ENCODE measurements at regions not wholly inside any gene's neighbourhood (a gene's known extent, or its start where the extent isn't known, plus 50 kb on each side); places are given as distances from the start of the nearest gene placed in this dataset.

DNA sequence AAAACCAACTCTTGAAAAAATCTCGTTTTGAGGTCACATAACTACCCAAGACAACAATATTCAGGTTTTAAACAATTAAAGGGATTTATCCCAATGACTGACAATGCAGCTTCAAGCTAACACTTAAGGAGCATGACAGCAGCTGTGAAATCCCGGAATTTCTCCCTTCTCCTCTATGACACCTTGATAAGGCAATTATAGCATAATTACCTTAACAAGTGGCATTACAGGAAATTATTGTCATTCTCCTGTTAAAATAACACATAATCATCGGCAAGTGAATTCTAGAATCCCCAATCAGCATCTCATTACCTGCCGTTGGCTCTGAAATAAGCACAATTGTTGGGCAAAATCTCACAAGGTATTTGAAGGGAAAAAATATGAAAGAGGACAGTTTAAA is 417.0 kb upstream of the PFKP start:
- no peak overlapping the region for H3K4me3 ChIP-seq (ENCODE audit: control extremely low read depth in 1 of 5, extremely low read depth in 1 of 5, insufficient read depth in 1 of 5, low read depth in 2 of 5, low read length in 4 of 5)

DNA sequence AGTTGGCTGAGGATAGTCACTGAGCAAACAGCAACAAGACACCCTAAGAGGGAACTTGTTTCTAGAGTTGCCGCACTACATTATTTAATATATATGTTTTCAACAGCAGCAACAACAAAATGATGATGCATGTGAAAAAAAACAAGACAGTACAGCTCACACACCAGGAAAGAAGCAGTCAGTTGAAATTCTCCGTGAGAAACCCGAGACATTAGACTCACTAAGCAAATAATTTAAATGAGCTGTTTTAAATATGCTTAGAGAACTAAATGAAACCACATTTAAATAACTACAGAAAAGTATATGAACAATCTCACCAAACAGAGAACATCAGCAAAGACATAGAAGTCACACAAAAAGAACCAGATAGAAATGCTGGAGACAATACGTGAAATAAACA is 426.3 kb upstream of the PFKP start:
- H2AFZ ChIP-seq (ENCODE audit: insufficient read depth, low read depth, low read length, poor library complexity, severe bottlenecking), result no peak overlapping the region
- H3K27me3 Mint-ChIP-seq, result no peaks in the 10 kb centered on the region
- H3K9me3 Mint-ChIP-seq (ENCODE audit: insufficient read depth), result no peaks in the 10 kb centered on the region
- no peak overlapping the region for H3K27ac Mint-ChIP-seq
- ChIA-PET CTCF (no interaction called here), POLR2A (no interaction called here)
- TF ChIP-seq EZH2 (IDR thresholded peaks at IDR 0.05; ENCODE audit: borderline replicate concordance, insufficient read depth, low read depth, low read length, poor library complexity, severe bottlenecking), result no peak
- TF ChIP-seq, protein P1, sequence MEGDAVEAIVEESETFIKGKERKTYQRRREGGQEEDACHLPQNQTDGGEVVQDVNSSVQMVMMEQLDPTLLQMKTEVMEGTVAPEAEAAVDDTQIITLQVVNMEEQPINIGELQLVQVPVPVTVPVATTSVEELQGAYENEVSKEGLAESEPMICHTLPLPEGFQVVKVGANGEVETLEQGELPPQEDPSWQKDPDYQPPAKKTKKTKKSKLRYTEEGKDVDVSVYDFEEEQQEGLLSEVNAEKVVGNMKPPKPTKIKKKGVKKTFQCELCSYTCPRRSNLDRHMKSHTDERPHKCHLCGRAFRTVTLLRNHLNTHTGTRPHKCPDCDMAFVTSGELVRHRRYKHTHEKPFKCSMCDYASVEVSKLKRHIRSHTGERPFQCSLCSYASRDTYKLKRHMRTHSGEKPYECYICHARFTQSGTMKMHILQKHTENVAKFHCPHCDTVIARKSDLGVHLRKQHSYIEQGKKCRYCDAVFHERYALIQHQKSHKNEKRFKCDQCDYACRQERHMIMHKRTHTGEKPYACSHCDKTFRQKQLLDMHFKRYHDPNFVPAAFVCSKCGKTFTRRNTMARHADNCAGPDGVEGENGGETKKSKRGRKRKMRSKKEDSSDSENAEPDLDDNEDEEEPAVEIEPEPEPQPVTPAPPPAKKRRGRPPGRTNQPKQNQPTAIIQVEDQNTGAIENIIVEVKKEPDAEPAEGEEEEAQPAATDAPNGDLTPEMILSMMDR (IDR thresholded peaks at IDR 0.05), result no peak
- no peak overlapping the region for H3K27ac ChIP-seq (ENCODE audit: low read length in 2 of 2)
- no peaks in the 10 kb centered on the region for H3K79me2 ChIP-seq (ENCODE audit: control insufficient read depth, insufficient read depth, low read length)
- peaks cover 0 to 2% (median 0%) of the 10 kb centered on the region in 4 experiments for H3K27me3 ChIP-seq (replicated peaks in 1 of 4; ENCODE audit: control extremely low read depth in 1 of 4, control insufficient read depth in 3 of 4, insufficient read depth in 4 of 4, low read length in 3 of 4)
- no peaks in the 10 kb centered on the region for H4K20me1 ChIP-seq (ENCODE audit: control insufficient read depth, insufficient read depth, low read length, poor library complexity, severe bottlenecking)
- H3K4me1 Mint-ChIP-seq, result no peaks in the 10 kb centered on the region
- no peaks in the 10 kb centered on the region for H3K36me3 ChIP-seq (replicated peaks in 1 of 2; ENCODE audit: control extremely low read depth in 1 of 2, control insufficient read depth in 1 of 2, extremely low read depth in 1 of 2, insufficient read depth in 2 of 2, low read length in 1 of 2)
- no peak overlapping the region for H3K4me3 ChIP-seq (ENCODE audit: control extremely low read depth in 1 of 5, extremely low read depth in 1 of 5, insufficient read depth in 1 of 5, low read depth in 2 of 5, low read length in 4 of 5)
- H3K4me1 ChIP-seq (ENCODE audit: control insufficient read depth in 2 of 2, insufficient read depth in 2 of 2, low read length in 2 of 2), result no peaks in the 10 kb centered on the region
- intact Hi-C loops (cut with micrococcal nuclease), result no loop called here
- H3K9me3 ChIP-seq (ENCODE audit: control extremely low read depth in 1 of 3, control insufficient read depth in 2 of 3, insufficient read depth in 1 of 3, low read length in 2 of 3), result no peaks in the 10 kb centered on the region
- ATAC-seq (ENCODE audit: low read depth) (no peak), DNase-seq (no peak)
- H3K9ac ChIP-seq (ENCODE audit: low read length), result no peak overlapping the region
- 100% methylated on average over 1 of the region's 4 CpGs for WGBS (ENCODE audit: insufficient coverage)
- H3K4me2 ChIP-seq (replicated peaks; ENCODE audit: low read depth, low read length, poor library complexity, severe bottlenecking), result no peak overlapping the region
- H3K4me3 Mint-ChIP-seq, result no peak overlapping the region

More for the DNA sequence above, 417.0 kb upstream of the PFKP start:
- CTCF ChIA-PET, result no interaction called here
- intact Hi-C loops (cut with micrococcal nuclease), result no loop called here
- WGBS (ENCODE audit: insufficient coverage), result no CpG with 5 or more reads among the region's 4 CpGs
- Mint-ChIP-seq H3K27ac (no peak overlapping the region), H3K27me3 (no peaks in the 10 kb centered on the region), H3K4me3 (no peak overlapping the region), H3K9me3 (ENCODE audit: insufficient read depth) (no peaks in the 10 kb centered on the region), H3K4me1 (no peaks in the 10 kb centered on the region)
- H3K27me3 ChIP-seq (replicated peaks in 1 of 4; ENCODE audit: control extremely low read depth in 1 of 4, control insufficient read depth in 3 of 4, insufficient read depth in 4 of 4, low read length in 3 of 4), result peaks cover 0 to 3% (median 0%) of the 10 kb centered on the region in 4 experiments
- H3K9me3 ChIP-seq (ENCODE audit: control extremely low read depth in 1 of 3, control insufficient read depth in 2 of 3, insufficient read depth in 1 of 3, low read length in 2 of 3), result no peaks in the 10 kb centered on the region
- POLR2A ChIA-PET, result no interaction called here
- no peak overlapping the region for H3K27ac ChIP-seq (ENCODE audit: low read length in 2 of 2)
- H4K20me1 ChIP-seq (ENCODE audit: control insufficient read depth, insufficient read depth, low read length, poor library complexity, severe bottlenecking), result no peaks in the 10 kb centered on the region
- H3K4me2 ChIP-seq (replicated peaks; ENCODE audit: low read depth, low read length, poor library complexity, severe bottlenecking), result no peak overlapping the region
- no peak overlapping the region for H3K9ac ChIP-seq (ENCODE audit: low read length)
- ATAC-seq (ENCODE audit: low read depth), result no peak
- DNase-seq, result no peak
- H3K36me3 ChIP-seq (replicated peaks in 1 of 2; ENCODE audit: control extremely low read depth in 1 of 2, control insufficient read depth in 1 of 2, extremely low read depth in 1 of 2, insufficient read depth in 2 of 2, low read length in 1 of 2), result no peaks in the 10 kb centered on the region
- H2AFZ ChIP-seq (ENCODE audit: insufficient read depth, low read depth, low read length, poor library complexity, severe bottlenecking), result no peak overlapping the region
- H3K79me2 ChIP-seq (ENCODE audit: control insufficient read depth, insufficient read depth, low read length), result no peaks in the 10 kb centered on the region
- TF ChIP-seq, protein P1 (IDR thresholded peaks at IDR 0.05), result no peak
- TF ChIP-seq EZH2 (IDR thresholded peaks at IDR 0.05; ENCODE audit: borderline replicate concordance, insufficient read depth, low read depth, low read length, poor library complexity, severe bottlenecking), result no peak
- H3K4me1 ChIP-seq (ENCODE audit: control insufficient read depth in 2 of 2, insufficient read depth in 2 of 2, low read length in 2 of 2), result no peaks in the 10 kb centered on the region

Data from B cell (primary cell).